HCT116 (cell line): ENCODE measurements at regions not wholly inside any gene's neighbourhood (a gene's known extent, or its start where the extent isn't known, plus 50 kb on each side); places are given as distances from the start of the nearest gene placed in this dataset.

Experiments used
- MAX ChIP-seq: IDR thresholded peaks from 2 replicates; pipeline ENCODE4 v1.6.1; 2012
- POLR2A ChIP-seq: IDR thresholded peaks from 2 replicates; pipeline ENCODE4 v1.7.0; 2011; ENCODE audit warnings: borderline replicate concordance; ENCODE audit not compliant: insufficient read depth, insufficient read length; ENCODE audit errors: extremely low read depth
- RAD21 ChIP-seq: IDR thresholded peaks from 2 replicates; pipeline ENCODE4 v1.6.1; 2012; ENCODE audit warnings: low read depth, mild to moderate bottlenecking
- TF ChIP-seq, protein P1 (sequence below), 3 experiments: fragments of 200-600 bp in 1 of 3; sonication (generic) in 1 of 3; IDR thresholded peaks in 2 of 3; conservative IDR thresholded peaks in 1 of 3; 2 replicates each; pipeline ENCODE4 v1.5.1; 2012 to 2017; ENCODE audit warnings: low read depth in 2 of 3, low read length in 2 of 3, antibody characterized with exemption in 1 of 3, borderline replicate concordance in 1 of 3, control low read depth in 1 of 3, mild to moderate bottlenecking in 1 of 3, mixed read lengths in 1 of 3, mixed run types in 1 of 3, moderate library complexity in 1 of 3; ENCODE audit not compliant: insufficient read depth in 1 of 3

DNA sequence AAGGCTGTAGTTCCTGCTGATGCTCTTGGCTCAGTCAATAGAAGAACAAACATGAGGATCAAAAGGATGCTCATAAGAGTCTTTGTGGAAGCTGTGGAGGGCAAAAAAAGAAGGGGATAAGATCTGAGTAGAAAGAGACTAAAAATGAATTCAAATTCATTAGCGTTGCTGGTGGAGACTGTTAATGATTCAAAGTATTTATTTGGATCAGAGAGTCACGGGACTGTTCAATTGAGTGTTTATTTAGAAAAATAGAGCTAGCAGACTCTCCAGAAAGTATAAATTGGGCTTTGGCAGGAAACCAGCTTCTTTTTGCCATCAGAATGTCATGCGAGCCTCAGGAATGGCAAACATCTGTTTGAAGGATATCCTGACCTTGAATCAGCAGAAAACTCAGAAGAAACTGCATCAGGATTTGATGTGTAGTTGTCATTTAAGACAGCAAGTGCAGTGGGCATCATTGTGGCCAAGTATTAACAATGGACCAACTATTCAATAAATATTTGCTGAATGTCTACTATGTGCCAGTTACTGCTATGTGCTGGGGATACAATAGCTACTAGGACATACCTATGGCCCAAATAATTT is 126.4 kb downstream of the TBC1D30 start:
- TF ChIP-seq RAD21 (no peak), POLR2A (no peak), MAX (no peak)
- TF ChIP-seq, protein P1, sequence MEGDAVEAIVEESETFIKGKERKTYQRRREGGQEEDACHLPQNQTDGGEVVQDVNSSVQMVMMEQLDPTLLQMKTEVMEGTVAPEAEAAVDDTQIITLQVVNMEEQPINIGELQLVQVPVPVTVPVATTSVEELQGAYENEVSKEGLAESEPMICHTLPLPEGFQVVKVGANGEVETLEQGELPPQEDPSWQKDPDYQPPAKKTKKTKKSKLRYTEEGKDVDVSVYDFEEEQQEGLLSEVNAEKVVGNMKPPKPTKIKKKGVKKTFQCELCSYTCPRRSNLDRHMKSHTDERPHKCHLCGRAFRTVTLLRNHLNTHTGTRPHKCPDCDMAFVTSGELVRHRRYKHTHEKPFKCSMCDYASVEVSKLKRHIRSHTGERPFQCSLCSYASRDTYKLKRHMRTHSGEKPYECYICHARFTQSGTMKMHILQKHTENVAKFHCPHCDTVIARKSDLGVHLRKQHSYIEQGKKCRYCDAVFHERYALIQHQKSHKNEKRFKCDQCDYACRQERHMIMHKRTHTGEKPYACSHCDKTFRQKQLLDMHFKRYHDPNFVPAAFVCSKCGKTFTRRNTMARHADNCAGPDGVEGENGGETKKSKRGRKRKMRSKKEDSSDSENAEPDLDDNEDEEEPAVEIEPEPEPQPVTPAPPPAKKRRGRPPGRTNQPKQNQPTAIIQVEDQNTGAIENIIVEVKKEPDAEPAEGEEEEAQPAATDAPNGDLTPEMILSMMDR (IDR thresholded peaks at IDR 0.05 in 2 of 3, conservative IDR thresholded peaks at IDR 0.05 in 1 of 3; ENCODE audit: borderline replicate concordance in 1 of 3, insufficient read depth in 1 of 3, low read depth in 2 of 3, low read length in 2 of 3) = no peak
